Progenitor cell of endocrine pancreas (in vitro differentiated cells): ENCODE measurements at regions not wholly inside any gene's neighbourhood (a gene's known extent, or its start where the extent isn't known, plus 50 kb on each side); places are given as distances from the start of the nearest gene placed in this dataset.

Experiments used
- DNase-seq: peaks from one replicate; pipeline ENCODE4 v3.0.0; 2021; ENCODE audit warnings: low spot score; ENCODE audit not compliant: unreplicated experiment
- H3K27ac Mint-ChIP-seq: 2 replicates; pipeline ENCODE4 v1.8.0; 2021; ENCODE audit warnings: mild to moderate bottlenecking, moderate library complexity, mixed read lengths
- H3K27me3 Mint-ChIP-seq: 2 replicates; pipeline ENCODE4 v1.8.0; 2021; ENCODE audit warnings: mixed read lengths
- H3K36me3 Mint-ChIP-seq: 2 replicates; pipeline ENCODE4 v1.8.0; 2022; ENCODE audit warnings: mixed read lengths; ENCODE audit not compliant: insufficient read depth
- H3K4me1 Mint-ChIP-seq: 2 replicates; pipeline ENCODE4 v1.8.0; 2021; ENCODE audit warnings: low read depth, mixed read lengths
- H3K4me3 Mint-ChIP-seq: 2 replicates; pipeline ENCODE4 v1.8.0; 2021; ENCODE audit warnings: low read depth, mild to moderate bottlenecking, moderate library complexity, mixed read lengths
- H3K9me3 Mint-ChIP-seq: 2 replicates; pipeline ENCODE4 v1.8.0; 2021; ENCODE audit warnings: low read depth, mixed read lengths
- CTCF ChIP-seq: fragments of 200-600 bp; sonication (generic); IDR thresholded peaks from one replicate; pipeline ENCODE4 v1.5.0; 2021; ENCODE audit warnings: antibody characterized with exemption, mild to moderate bottlenecking; ENCODE audit not compliant: unreplicated experiment

- no peak for TF ChIP-seq CTCF
- Mint-ChIP-seq H3K27me3 (peaks cover 30% of the 10 kb centered on the region), H3K36me3 (no peaks in the 10 kb centered on the region), H3K4me1 (peaks cover 2% of the 10 kb centered on the region), H3K4me3 (no peak overlapping the region), H3K9me3 (no peaks in the 10 kb centered on the region), H3K27ac (no peak overlapping the region)
- DNase-seq, result no peak
Measured at GRCh38 chr17:33797181-33797580, 457.9 kb upstream of the CCL2 start.

- H3K4me3 Mint-ChIP-seq, result no peak overlapping the region
Measured at GRCh38 chr17:33798308-33798707, 456.8 kb upstream of the CCL2 start.

GRCh38 chr17:33802349-33803198, 452.5 kb upstream of the CCL2 start:
- TF ChIP-seq CTCF, result no peak
- peaks cover 2% of the 10 kb centered on the region for H3K4me1 Mint-ChIP-seq
- peaks cover 39% of the 10 kb centered on the region for H3K27me3 Mint-ChIP-seq
- H3K9me3 Mint-ChIP-seq, result peaks cover 3% of the 10 kb centered on the region
- H3K36me3 Mint-ChIP-seq, result no peaks in the 10 kb centered on the region
- H3K4me3 Mint-ChIP-seq, result no peak overlapping the region
- no peak overlapping the region for H3K27ac Mint-ChIP-seq
- no peak for DNase-seq

More at GRCh38 chr17:33798308-33798707, 456.8 kb upstream of the CCL2 start:
- Mint-ChIP-seq H3K9me3 (no peaks in the 10 kb centered on the region), H3K27ac (no peak overlapping the region), H3K4me1 (peaks cover 2% of the 10 kb centered on the region), H3K27me3 (peaks cover 36% of the 10 kb centered on the region), H3K36me3 (no peaks in the 10 kb centered on the region)
- no peak for TF ChIP-seq CTCF
- DNase-seq, result no peak

GRCh38 chr17:33803199-33803685, 451.8 kb upstream of the CCL2 start:
- DNase-seq, result no peak
- no peak for TF ChIP-seq CTCF
- Mint-ChIP-seq H3K9me3 (peaks cover 4% of the 10 kb centered on the region), H3K36me3 (no peaks in the 10 kb centered on the region), H3K4me1 (no peaks in the 10 kb centered on the region), H3K27me3 (peaks cover 33% of the 10 kb centered on the region), H3K4me3 (no peak overlapping the region), H3K27ac (no peak overlapping the region)

- H3K27me3 Mint-ChIP-seq, result peaks cover 29% of the 10 kb centered on the region
Measured at GRCh38 chr17:33803686-33804085, 451.4 kb upstream of the CCL2 start.

More at GRCh38 chr17:33803686-33804085, 451.4 kb upstream of the CCL2 start:
- peaks cover 4% of the 10 kb centered on the region for H3K9me3 Mint-ChIP-seq
- H3K36me3 Mint-ChIP-seq, result no peaks in the 10 kb centered on the region
- no peaks in the 10 kb centered on the region for H3K4me1 Mint-ChIP-seq
- no peak for TF ChIP-seq CTCF
- no peak for DNase-seq
- H3K4me3 Mint-ChIP-seq, result no peak overlapping the region
- no peak overlapping the region for H3K27ac Mint-ChIP-seq
